ENCODE measurements at regions not wholly inside any gene's neighbourhood (a gene's known extent, or its start where the extent isn't known, plus 50 kb on each side); places are given as distances from the start of the nearest gene placed in this dataset.

DNA sequence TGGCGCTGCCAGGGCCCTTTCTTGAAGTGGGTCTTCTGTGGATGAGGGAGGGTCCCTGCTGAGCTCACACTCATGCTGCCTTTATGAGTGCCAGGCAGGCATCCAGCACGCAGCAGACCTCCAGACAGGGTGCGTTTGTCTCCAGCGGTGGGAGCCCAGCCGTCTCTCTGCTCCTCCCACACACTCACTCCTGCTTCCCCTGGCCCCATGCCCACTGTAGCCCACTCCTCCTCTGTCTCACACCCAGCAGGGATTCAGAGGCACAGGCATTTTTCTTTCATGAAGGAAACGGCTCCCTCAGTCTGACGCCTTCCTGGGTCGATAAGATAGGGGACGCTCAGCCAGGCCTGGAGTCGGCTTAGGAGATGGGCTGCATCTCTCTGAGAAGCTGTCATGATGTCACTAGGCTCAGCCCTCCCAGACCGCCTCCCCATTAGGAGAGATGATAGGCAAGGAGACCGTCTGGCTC lies 183.9 kb upstream of the NCAM1 start:
- DNase-seq (no peak), FAIRE-seq (no peak)
- Histone ChIP-seq H3K9me3 (ENCODE audit: control insufficient read depth in 2 of 2, insufficient read depth in 1 of 2, low read depth in 1 of 2, low read length in 1 of 2) (no peaks in the 10 kb centered on the region), H3K4me1 (ENCODE audit: control insufficient read depth in 3 of 3, insufficient read depth in 2 of 3, low read depth in 1 of 3, low read length in 2 of 3) (no peaks in the 10 kb centered on the region), H3K27me3 (ENCODE audit: control insufficient read depth in 3 of 3, insufficient read depth in 3 of 3, low read length in 3 of 3) (no peaks in the 10 kb centered on the region), H3K4me3 (ENCODE audit: low read depth in 1 of 3, low read length in 3 of 3) (no peak overlapping the region), H3K36me3 (ENCODE audit: control insufficient read depth in 3 of 3, insufficient read depth in 2 of 3, low read depth in 1 of 3, low read length in 3 of 3) (no peaks in the 10 kb centered on the region), H3K27ac (ENCODE audit: low read depth in 1 of 3, low read length in 2 of 3) (peak overlapping the region in 1 of 3 donors; percentile 18)
- WGBS, 3 donors = 44 to 57% (median 47%) methylated on average over 12 of the region's 12 CpGs

DNA sequence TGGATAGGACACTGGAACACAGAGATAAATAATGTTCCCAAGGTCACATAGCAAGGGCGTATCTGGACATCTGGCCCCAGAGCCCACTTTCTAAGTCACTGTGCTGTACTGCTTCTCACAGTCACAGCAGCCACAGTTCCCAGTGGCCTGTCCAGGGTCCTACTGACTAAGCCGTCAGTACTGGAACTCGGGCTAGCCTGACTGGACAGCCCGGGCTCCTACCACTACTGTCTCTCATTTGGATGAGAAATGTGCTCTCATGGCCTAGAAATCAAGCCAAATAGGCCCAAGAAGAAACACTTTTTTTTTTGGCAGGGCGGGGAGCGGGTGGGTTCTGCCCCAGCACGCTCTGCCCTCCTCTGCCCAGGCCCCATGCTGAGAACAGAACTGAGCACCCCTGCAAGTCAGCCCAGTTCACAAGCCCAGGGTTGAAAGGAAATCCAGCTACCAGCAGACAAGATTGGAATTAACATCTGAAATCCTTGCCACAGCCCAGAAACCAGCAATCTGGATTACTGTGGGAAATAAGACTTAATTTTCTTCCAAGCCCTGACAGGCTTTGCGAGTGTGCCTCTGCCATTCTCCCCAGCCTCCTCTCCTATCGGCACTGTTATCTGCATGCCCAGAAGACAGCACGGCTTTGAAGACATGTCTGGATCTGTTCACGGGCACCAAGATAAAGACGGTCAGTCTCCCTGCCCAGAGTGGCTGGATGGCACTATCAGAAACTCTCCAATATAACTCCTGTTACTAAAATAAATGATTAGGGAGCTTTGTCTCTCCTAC lies 182.9 kb upstream of the NCAM1 start:
- FAIRE-seq (no peak), DNase-seq (no peak)
- Histone ChIP-seq H3K9me3 (ENCODE audit: control insufficient read depth in 2 of 2, insufficient read depth in 1 of 2, low read depth in 1 of 2, low read length in 1 of 2) (no peaks in the 10 kb centered on the region), H3K4me3 (ENCODE audit: low read depth in 1 of 3, low read length in 3 of 3) (no peak overlapping the region), H3K4me1 (ENCODE audit: control insufficient read depth in 3 of 3, insufficient read depth in 2 of 3, low read depth in 1 of 3, low read length in 2 of 3) (no peaks in the 10 kb centered on the region), H3K27ac (ENCODE audit: low read depth in 1 of 3, low read length in 2 of 3) (no peak overlapping the region), H3K27me3 (ENCODE audit: control insufficient read depth in 3 of 3, insufficient read depth in 3 of 3, low read length in 3 of 3) (no peaks in the 10 kb centered on the region), H3K36me3 (ENCODE audit: control insufficient read depth in 3 of 3, insufficient read depth in 2 of 3, low read depth in 1 of 3, low read length in 3 of 3) (no peaks in the 10 kb centered on the region)
- WGBS, 3 donors = 80 to 86% (median 84%) methylated on average over 12 of the region's 12 CpGs

DNA sequence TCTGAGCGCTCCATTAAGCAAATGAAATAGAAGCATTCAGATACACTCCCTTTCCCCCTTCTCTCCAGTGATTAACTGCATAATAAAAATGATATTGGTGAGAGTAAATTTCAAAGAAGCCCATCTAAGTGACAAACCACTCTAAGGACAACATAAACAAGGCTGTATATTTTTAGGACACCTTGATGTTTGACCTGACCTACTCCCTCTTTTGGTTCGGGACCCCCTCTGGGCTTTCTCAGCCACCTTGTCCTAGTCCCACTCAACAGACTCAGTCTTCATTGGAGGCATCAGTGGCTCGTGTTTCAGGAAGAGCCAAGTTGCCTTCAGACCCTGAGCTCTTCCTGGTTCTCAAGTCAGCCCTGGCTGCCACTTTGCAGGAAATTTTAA lies 182.3 kb upstream of the NCAM1 start:
- H3K27me3 ChIP-seq (ENCODE audit: control insufficient read depth in 3 of 3, insufficient read depth in 3 of 3, low read length in 3 of 3) = no peaks in the 10 kb centered on the region
- H3K9me3 ChIP-seq (ENCODE audit: control insufficient read depth in 2 of 2, insufficient read depth in 1 of 2, low read depth in 1 of 2, low read length in 1 of 2) = no peaks in the 10 kb centered on the region
- no peak overlapping the region for H3K27ac ChIP-seq (ENCODE audit: low read depth in 1 of 3, low read length in 2 of 3)
- no peak for FAIRE-seq
- 69 to 75% (median 70%) methylated on average over 3 of the region's 3 CpGs for WGBS, 3 donors
- H3K4me1 ChIP-seq (ENCODE audit: control insufficient read depth in 3 of 3, insufficient read depth in 2 of 3, low read depth in 1 of 3, low read length in 2 of 3) = no peaks in the 10 kb centered on the region
- no peak for DNase-seq
- H3K36me3 ChIP-seq (ENCODE audit: control insufficient read depth in 3 of 3, insufficient read depth in 2 of 3, low read depth in 1 of 3, low read length in 3 of 3) = no peaks in the 10 kb centered on the region
- no peak overlapping the region for H3K4me3 ChIP-seq (ENCODE audit: low read depth in 1 of 3, low read length in 3 of 3)

DNA sequence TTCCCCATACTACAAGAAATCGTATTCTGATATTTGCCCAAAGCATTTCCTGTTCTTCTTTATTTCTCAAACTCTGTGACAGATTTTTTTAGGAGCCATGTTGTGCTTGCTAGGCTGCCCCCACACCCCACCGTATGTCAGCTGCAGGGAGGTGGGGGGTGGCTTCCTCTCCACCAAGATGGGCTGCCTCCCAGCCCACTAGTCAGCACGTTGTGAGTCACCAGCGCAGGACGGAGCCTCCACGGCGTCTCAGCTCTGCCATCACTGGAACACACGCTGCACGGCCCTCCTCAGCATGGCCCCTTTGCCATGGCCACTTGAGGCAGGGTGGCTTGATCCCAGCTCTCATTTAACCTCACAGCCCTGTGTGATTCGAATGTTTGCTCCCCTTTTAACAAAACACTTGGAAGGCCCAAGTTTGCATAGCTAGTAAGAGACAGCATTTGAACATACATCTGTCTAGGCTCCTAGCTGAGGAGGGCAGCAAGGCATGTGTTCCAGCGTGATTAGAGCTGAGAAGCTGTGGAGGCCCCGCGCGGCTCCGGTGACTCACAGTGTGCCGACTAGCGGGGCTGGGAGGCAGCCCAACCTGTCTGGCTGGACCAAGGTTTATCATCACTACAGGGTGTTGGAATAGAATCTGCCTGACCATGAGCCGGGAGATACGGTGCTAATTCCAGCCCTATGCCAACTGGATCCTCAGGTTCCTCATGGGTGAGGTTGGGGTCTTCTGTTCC lies 180.7 kb upstream of the NCAM1 start:
- no peaks in the 10 kb centered on the region for H3K36me3 ChIP-seq (ENCODE audit: control insufficient read depth in 3 of 3, insufficient read depth in 2 of 3, low read depth in 1 of 3, low read length in 3 of 3)
- H3K9me3 ChIP-seq (ENCODE audit: control insufficient read depth in 2 of 2, insufficient read depth in 1 of 2, low read depth in 1 of 2, low read length in 1 of 2) = no peaks in the 10 kb centered on the region
- H3K27ac ChIP-seq (ENCODE audit: low read depth in 1 of 3, low read length in 2 of 3) = no peak overlapping the region
- no peaks in the 10 kb centered on the region for H3K27me3 ChIP-seq (ENCODE audit: control insufficient read depth in 3 of 3, insufficient read depth in 3 of 3, low read length in 3 of 3)
- H3K4me3 ChIP-seq (ENCODE audit: low read depth in 1 of 3, low read length in 3 of 3) = no peak overlapping the region
- no peak for DNase-seq
- H3K4me1 ChIP-seq (ENCODE audit: control insufficient read depth in 3 of 3, insufficient read depth in 2 of 3, low read depth in 1 of 3, low read length in 2 of 3) = no peaks in the 10 kb centered on the region
- WGBS, 3 donors = 62 to 77% (median 72%) methylated on average over 19 of the region's 19 CpGs
- FAIRE-seq = no peak

DNA sequence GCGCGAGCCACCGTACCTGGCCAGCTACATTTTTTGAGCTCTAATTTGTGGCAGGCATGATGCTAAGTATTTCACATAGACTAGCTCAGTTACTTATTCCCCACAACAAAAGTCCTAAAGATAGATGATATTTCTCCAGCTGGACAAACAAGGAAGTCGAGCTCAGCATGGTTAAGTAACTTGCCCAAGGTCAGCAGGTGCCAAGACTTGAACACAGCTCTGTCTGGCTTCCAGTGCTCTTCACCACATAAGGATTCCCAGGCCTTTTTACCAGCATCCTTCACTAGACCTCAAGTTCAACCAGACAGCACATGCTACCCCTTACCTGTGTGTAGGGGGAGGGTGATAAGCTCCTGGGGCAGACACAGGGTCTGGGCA lies 177.3 kb upstream of the NCAM1 start:
- no peaks in the 10 kb centered on the region for H3K27me3 ChIP-seq (ENCODE audit: control insufficient read depth in 3 of 3, insufficient read depth in 3 of 3, low read length in 3 of 3)
- no peaks in the 10 kb centered on the region for H3K4me1 ChIP-seq (ENCODE audit: control insufficient read depth in 3 of 3, insufficient read depth in 2 of 3, low read depth in 1 of 3, low read length in 2 of 3)
- H3K36me3 ChIP-seq (ENCODE audit: control insufficient read depth in 3 of 3, insufficient read depth in 2 of 3, low read depth in 1 of 3, low read length in 3 of 3) = no peaks in the 10 kb centered on the region
- DNase-seq (no peak), FAIRE-seq (no peak)
- no peaks in the 10 kb centered on the region for H3K9me3 ChIP-seq (ENCODE audit: control insufficient read depth in 2 of 2, insufficient read depth in 1 of 2, low read depth in 1 of 2, low read length in 1 of 2)
- H3K4me3 ChIP-seq (ENCODE audit: low read depth in 1 of 3, low read length in 3 of 3) = no peak overlapping the region
- H3K27ac ChIP-seq (ENCODE audit: low read depth in 1 of 3, low read length in 2 of 3) = no peak overlapping the region
- WGBS, 3 donors = 75 to 82% (median 77%) methylated on average over 4 of the region's 4 CpGs

GRCh38 chr11:112784323-112785073 lies 176.7 kb upstream of the NCAM1 start:
- FAIRE-seq (no peak), DNase-seq (peak in 1 of 2 donors; percentile 33)

DNA sequence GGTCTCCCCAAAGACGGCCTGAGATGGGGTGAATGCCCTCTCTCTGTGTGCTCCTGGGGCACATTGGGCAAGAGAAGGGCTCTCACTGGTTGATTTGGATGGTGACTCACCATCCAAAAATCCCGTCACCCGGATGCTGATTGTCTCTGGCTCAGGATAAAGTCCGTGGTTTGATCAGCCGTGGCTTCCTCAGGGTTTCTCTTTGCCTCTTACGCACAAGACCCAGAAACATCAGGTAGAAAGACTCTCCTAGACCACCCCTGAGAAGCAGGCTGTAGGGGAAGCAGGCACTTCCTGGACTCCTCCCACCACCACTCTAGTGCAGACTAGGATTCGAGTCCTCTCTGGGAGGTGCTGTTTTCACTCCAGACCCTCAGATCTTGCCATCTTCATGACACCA lies 176.1 kb upstream of the NCAM1 start:
- H3K27ac ChIP-seq (ENCODE audit: low read depth in 1 of 3, low read length in 2 of 3) = peak overlapping the region in 1 of 3 donors; percentile 36
- H3K4me3 ChIP-seq (ENCODE audit: low read depth in 1 of 3, low read length in 3 of 3) = no peak overlapping the region
- FAIRE-seq (no peak), DNase-seq (no peak)
- 35 to 44% (median 43%) methylated on average over 7 of the region's 7 CpGs for WGBS, 3 donors
- no peaks in the 10 kb centered on the region for H3K9me3 ChIP-seq (ENCODE audit: control insufficient read depth in 2 of 2, insufficient read depth in 1 of 2, low read depth in 1 of 2, low read length in 1 of 2)
- no peaks in the 10 kb centered on the region for H3K36me3 ChIP-seq (ENCODE audit: control insufficient read depth in 3 of 3, insufficient read depth in 2 of 3, low read depth in 1 of 3, low read length in 3 of 3)
- H3K4me1 ChIP-seq (ENCODE audit: control insufficient read depth in 3 of 3, insufficient read depth in 2 of 3, low read depth in 1 of 3, low read length in 2 of 3) = no peaks in the 10 kb centered on the region
- no peaks in the 10 kb centered on the region for H3K27me3 ChIP-seq (ENCODE audit: control insufficient read depth in 3 of 3, insufficient read depth in 3 of 3, low read length in 3 of 3)

More at GRCh38 chr11:112784323-112785073, 176.7 kb upstream of the NCAM1 start:
- Histone ChIP-seq H3K9me3 (ENCODE audit: control insufficient read depth in 2 of 2, insufficient read depth in 1 of 2, low read depth in 1 of 2, low read length in 1 of 2) (no peaks in the 10 kb centered on the region), H3K36me3 (ENCODE audit: control insufficient read depth in 3 of 3, insufficient read depth in 2 of 3, low read depth in 1 of 3, low read length in 3 of 3) (no peaks in the 10 kb centered on the region), H3K27ac (ENCODE audit: low read depth in 1 of 3, low read length in 2 of 3) (no peak overlapping the region), H3K4me3 (ENCODE audit: low read depth in 1 of 3, low read length in 3 of 3) (no peak overlapping the region), H3K4me1 (ENCODE audit: control insufficient read depth in 3 of 3, insufficient read depth in 2 of 3, low read depth in 1 of 3, low read length in 2 of 3) (no peaks in the 10 kb centered on the region), H3K27me3 (ENCODE audit: control insufficient read depth in 3 of 3, insufficient read depth in 3 of 3, low read length in 3 of 3) (no peaks in the 10 kb centered on the region)
- whole genome bisulfite sequencing, 3 donors = 44 to 51% (median 50%) methylated on average over 24 of the region's 24 CpGs

- FAIRE-seq = no peak
- Histone ChIP-seq H3K27me3 (ENCODE audit: control insufficient read depth in 3 of 3, insufficient read depth in 3 of 3, low read length in 3 of 3) (no peaks in the 10 kb centered on the region), H3K36me3 (ENCODE audit: control insufficient read depth in 3 of 3, insufficient read depth in 2 of 3, low read depth in 1 of 3, low read length in 3 of 3) (no peaks in the 10 kb centered on the region), H3K4me1 (ENCODE audit: control insufficient read depth in 3 of 3, insufficient read depth in 2 of 3, low read depth in 1 of 3, low read length in 2 of 3) (no peaks in the 10 kb centered on the region), H3K4me3 (ENCODE audit: low read depth in 1 of 3, low read length in 3 of 3) (no peak overlapping the region), H3K27ac (ENCODE audit: low read depth in 1 of 3, low read length in 2 of 3) (peak overlapping the region in 1 of 3 donors; percentile 36), H3K9me3 (ENCODE audit: control insufficient read depth in 2 of 2, insufficient read depth in 1 of 2, low read depth in 1 of 2, low read length in 1 of 2) (no peaks in the 10 kb centered on the region)
- 44 to 55% (median 54%) methylated on average over 3 of the region's 3 CpGs for WGBS, 3 donors
- DNase-seq = no peak
Measured at GRCh38 chr11:112785719-112786118, 175.5 kb upstream of the NCAM1 start.
